ENCODE measurements at regions not wholly inside any gene's neighbourhood (a gene's known extent, or its start where the extent isn't known, plus 50 kb on each side); places are given as distances from the start of the nearest gene placed in this dataset.

GRCh38 chr4:15182600-15183220, 180.4 kb downstream of the CPEB2 start:
- no peak overlapping the region for H3K4me3 ChIP-seq (IDR thresholded peaks at IDR 0.05; ENCODE audit: insufficient read depth, low read depth, low read length)
- H3K4me2 ChIP-seq, result no peak overlapping the region
- H2AFZ ChIP-seq (ENCODE audit: low read depth), result no peak overlapping the region
- no peak overlapping the region for H3K27ac ChIP-seq
- no peak for TF ChIP-seq CTCF (conservative IDR thresholded peaks at IDR 0.05; ENCODE audit: low read depth, low read length)
- no peaks in the 10 kb centered on the region for H3K36me3 ChIP-seq (ENCODE audit: insufficient read depth)
- no peak overlapping the region for H3K9ac ChIP-seq
- no peaks in the 10 kb centered on the region for H3K79me2 ChIP-seq (ENCODE audit: insufficient read depth, low read depth)
- no peaks in the 10 kb centered on the region for H4K20me1 ChIP-seq (ENCODE audit: insufficient read depth)
- H3K27me3 ChIP-seq (ENCODE audit: insufficient read depth, low read depth), result no peaks in the 10 kb centered on the region
- no peaks in the 10 kb centered on the region for H3K4me1 ChIP-seq (ENCODE audit: low read depth, poor library complexity, severe bottlenecking)

GRCh38 chr4:15186149-15186548, 183.9 kb downstream of the CPEB2 start:
- Histone ChIP-seq H3K27ac (no peak overlapping the region), H3K36me3 (ENCODE audit: insufficient read depth) (no peaks in the 10 kb centered on the region), H4K20me1 (ENCODE audit: insufficient read depth) (no peaks in the 10 kb centered on the region), H3K4me1 (ENCODE audit: low read depth, poor library complexity, severe bottlenecking) (no peaks in the 10 kb centered on the region), H3K4me3 (IDR thresholded peaks at IDR 0.05; ENCODE audit: insufficient read depth, low read depth, low read length) (no peak overlapping the region), H3K27me3 (ENCODE audit: insufficient read depth, low read depth) (no peaks in the 10 kb centered on the region), H3K9ac (no peak overlapping the region), H3K79me2 (ENCODE audit: insufficient read depth, low read depth) (no peaks in the 10 kb centered on the region), H2AFZ (ENCODE audit: low read depth) (no peak overlapping the region), H3K4me2 (no peak overlapping the region)
- TF ChIP-seq CTCF (conservative IDR thresholded peaks at IDR 0.05; ENCODE audit: low read depth, low read length), result no peak

GRCh38 chr4:15186806-15187205, 184.5 kb downstream of the CPEB2 start:
- Histone ChIP-seq H2AFZ (ENCODE audit: low read depth) (no peak overlapping the region), H3K9ac (no peak overlapping the region), H4K20me1 (ENCODE audit: insufficient read depth) (no peaks in the 10 kb centered on the region), H3K4me2 (no peak overlapping the region), H3K27ac (no peak overlapping the region), H3K4me1 (ENCODE audit: low read depth, poor library complexity, severe bottlenecking) (no peaks in the 10 kb centered on the region), H3K27me3 (ENCODE audit: insufficient read depth, low read depth) (no peaks in the 10 kb centered on the region), H3K79me2 (ENCODE audit: insufficient read depth, low read depth) (no peaks in the 10 kb centered on the region), H3K4me3 (IDR thresholded peaks at IDR 0.05; ENCODE audit: insufficient read depth, low read depth, low read length) (no peak overlapping the region), H3K36me3 (ENCODE audit: insufficient read depth) (no peaks in the 10 kb centered on the region)
- no peak for TF ChIP-seq CTCF (conservative IDR thresholded peaks at IDR 0.05; ENCODE audit: low read depth, low read length)

- TF ChIP-seq CTCF (conservative IDR thresholded peaks at IDR 0.05; ENCODE audit: low read depth, low read length), result no peak
- H2AFZ ChIP-seq (ENCODE audit: low read depth), result no peak overlapping the region
- H3K4me1 ChIP-seq (ENCODE audit: low read depth, poor library complexity, severe bottlenecking), result no peaks in the 10 kb centered on the region
- H3K79me2 ChIP-seq (ENCODE audit: insufficient read depth, low read depth), result no peaks in the 10 kb centered on the region
- H3K27me3 ChIP-seq (ENCODE audit: insufficient read depth, low read depth), result no peaks in the 10 kb centered on the region
- no peaks in the 10 kb centered on the region for H4K20me1 ChIP-seq (ENCODE audit: insufficient read depth)
- no peak overlapping the region for H3K4me3 ChIP-seq (IDR thresholded peaks at IDR 0.05; ENCODE audit: insufficient read depth, low read depth, low read length)
- no peak overlapping the region for H3K27ac ChIP-seq
- H3K36me3 ChIP-seq (ENCODE audit: insufficient read depth), result no peaks in the 10 kb centered on the region
- H3K9ac ChIP-seq, result no peak overlapping the region
- no peak overlapping the region for H3K4me2 ChIP-seq
Measured at GRCh38 chr4:15188605-15189539, 186.6 kb downstream of the CPEB2 start.
